ENCODE measurements at regions not wholly inside any gene's neighbourhood (a gene's known extent, or its start where the extent isn't known, plus 50 kb on each side); places are given as distances from the start of the nearest gene placed in this dataset.
"Not testable (repeated sequence)": the region's sequence is repeated elsewhere in the genome, so short reads cannot be mapped to it uniquely, and the experiment has no call there.

GRCh38 chr10:36003688-36004087 is 361.6 kb upstream of the FZD8 start:
- no peaks in the 10 kb centered on the region for H3K27me3 ChIP-seq (ENCODE audit: insufficient read depth, low read depth)
- H3K79me2 ChIP-seq (ENCODE audit: insufficient read depth, low read depth): no peaks in the 10 kb centered on the region
- no peaks in the 10 kb centered on the region for H4K20me1 ChIP-seq (ENCODE audit: insufficient read depth)
- no peak overlapping the region for H3K27ac ChIP-seq
- no peak for TF ChIP-seq CTCF (conservative IDR thresholded peaks at IDR 0.05; ENCODE audit: low read depth, low read length)
- no peak overlapping the region for H3K4me3 ChIP-seq (IDR thresholded peaks at IDR 0.05; ENCODE audit: insufficient read depth, low read depth, low read length)
- H3K9ac ChIP-seq: no peak overlapping the region
- no peaks in the 10 kb centered on the region for H3K36me3 ChIP-seq (ENCODE audit: insufficient read depth)
- H3K4me1 ChIP-seq (ENCODE audit: low read depth, poor library complexity, severe bottlenecking): no peaks in the 10 kb centered on the region
- H3K4me2 ChIP-seq: no peak overlapping the region
- no peak overlapping the region for H2AFZ ChIP-seq (ENCODE audit: low read depth)

GRCh38 chr10:36003031-36003600 is 361.0 kb upstream of the FZD8 start:
- Histone ChIP-seq H3K79me2 (ENCODE audit: insufficient read depth, low read depth) (no peaks in the 10 kb centered on the region), H2AFZ (ENCODE audit: low read depth) (no peak overlapping the region), H4K20me1 (ENCODE audit: insufficient read depth) (no peaks in the 10 kb centered on the region), H3K27ac (no peak overlapping the region), H3K4me3 (IDR thresholded peaks at IDR 0.05; ENCODE audit: insufficient read depth, low read depth, low read length) (no peak overlapping the region), H3K27me3 (ENCODE audit: insufficient read depth, low read depth) (no peaks in the 10 kb centered on the region), H3K4me1 (ENCODE audit: low read depth, poor library complexity, severe bottlenecking) (no peaks in the 10 kb centered on the region), H3K4me2 (no peak overlapping the region), H3K36me3 (ENCODE audit: insufficient read depth) (no peaks in the 10 kb centered on the region), H3K9ac (no peak overlapping the region)
- TF ChIP-seq CTCF (conservative IDR thresholded peaks at IDR 0.05; ENCODE audit: low read depth, low read length): no peak

- Histone ChIP-seq H4K20me1 (ENCODE audit: insufficient read depth) (no peaks in the 10 kb centered on the region), H3K27me3 (ENCODE audit: insufficient read depth, low read depth) (no peaks in the 10 kb centered on the region), H3K36me3 (ENCODE audit: insufficient read depth) (no peaks in the 10 kb centered on the region), H3K4me1 (ENCODE audit: low read depth, poor library complexity, severe bottlenecking) (no peaks in the 10 kb centered on the region), H3K9ac (no peak overlapping the region), H3K79me2 (ENCODE audit: insufficient read depth, low read depth) (no peaks in the 10 kb centered on the region), H2AFZ (ENCODE audit: low read depth) (no peak overlapping the region), H3K27ac (no peak overlapping the region), H3K4me3 (IDR thresholded peaks at IDR 0.05; ENCODE audit: insufficient read depth, low read depth, low read length) (no peak overlapping the region), H3K4me2 (no peak overlapping the region)
- no peak for TF ChIP-seq CTCF (conservative IDR thresholded peaks at IDR 0.05; ENCODE audit: low read depth, low read length)
Measured at GRCh38 chr10:36002445-36002844, 360.3 kb upstream of the FZD8 start.

- not testable (repeated sequence) for H3K27me3 ChIP-seq (ENCODE audit: insufficient read depth, low read depth); H3K79me2 ChIP-seq (ENCODE audit: insufficient read depth, low read depth); H3K27ac ChIP-seq; H2AFZ ChIP-seq (ENCODE audit: low read depth); H3K4me2 ChIP-seq; H3K4me3 ChIP-seq (IDR thresholded peaks at IDR 0.05; ENCODE audit: insufficient read depth, low read depth, low read length); H4K20me1 ChIP-seq (ENCODE audit: insufficient read depth); H3K9ac ChIP-seq; H3K4me1 ChIP-seq (ENCODE audit: low read depth, poor library complexity, severe bottlenecking); H3K36me3 ChIP-seq (ENCODE audit: insufficient read depth)
Measured at GRCh38 chr10:36000754-36001153, 358.7 kb upstream of the FZD8 start.

- H2AFZ ChIP-seq (ENCODE audit: low read depth): no peak overlapping the region
- H3K4me3 ChIP-seq (IDR thresholded peaks at IDR 0.05; ENCODE audit: insufficient read depth, low read depth, low read length): no peak overlapping the region
- no peaks in the 10 kb centered on the region for H3K27me3 ChIP-seq (ENCODE audit: insufficient read depth, low read depth)
- no peak overlapping the region for H3K9ac ChIP-seq
- H3K4me2 ChIP-seq: no peak overlapping the region
- H3K4me1 ChIP-seq (ENCODE audit: low read depth, poor library complexity, severe bottlenecking): peaks cover 3% of the 10 kb centered on the region
- H3K79me2 ChIP-seq (ENCODE audit: insufficient read depth, low read depth): no peaks in the 10 kb centered on the region
- TF ChIP-seq CTCF (conservative IDR thresholded peaks at IDR 0.05; ENCODE audit: low read depth, low read length): no peak
- H4K20me1 ChIP-seq (ENCODE audit: insufficient read depth): no peaks in the 10 kb centered on the region
- no peaks in the 10 kb centered on the region for H3K36me3 ChIP-seq (ENCODE audit: insufficient read depth)
- H3K27ac ChIP-seq: no peak overlapping the region
Measured at GRCh38 chr10:35998026-35998425, 355.9 kb upstream of the FZD8 start.

Data from KMS-11 (cell line).